Neural progenitor cell (in vitro differentiated cells): ENCODE measurements at regions not wholly inside any gene's neighbourhood (a gene's known extent, or its start where the extent isn't known, plus 50 kb on each side); places are given as distances from the start of the nearest gene placed in this dataset.

Experiments used
- DNase-seq: peaks from one replicate; pipeline ENCODE4 v3.0.0-alpha.2; 2016; ENCODE audit warnings: low spot score
- H2AFZ ChIP-seq: fragments of 200-600 bp; sonication (generic); replicated peaks from 2 replicates; pipeline ENCODE4 v1.6.1; 2016; ENCODE audit warnings: antibody characterized with exemption
- H3F3A ChIP-seq: fragments of 200-600 bp; sonication (generic); 2 replicates; pipeline ENCODE4 v1.6.1; 2016; ENCODE audit warnings: antibody characterized with exemption, low read depth
- H3K27ac ChIP-seq: fragments of 200-600 bp; sonication (generic); 2 replicates; pipeline ENCODE4 v1.5.1; 2016; ENCODE audit warnings: mild to moderate bottlenecking
- H3K27me3 ChIP-seq: fragments of 200-600 bp; sonication (generic); 2 replicates; pipeline ENCODE4 v1.6.1; 2016; ENCODE audit warnings: mild to moderate bottlenecking, moderate library complexity
- H3K36me3 ChIP-seq: fragments of 200-600 bp; sonication (generic); 2 replicates; pipeline ENCODE4 v1.5.1; 2016
- H3K4me1 ChIP-seq: fragments of 200-600 bp; sonication (generic); 2 replicates; pipeline ENCODE4 v1.6.1; 2016; ENCODE audit warnings: mixed run types
- H3K4me2 ChIP-seq: fragments of 200-600 bp; sonication (generic); 2 replicates; pipeline ENCODE4 v1.6.1; 2016
- H3K4me3 ChIP-seq: fragments of 200-600 bp; sonication (generic); 2 replicates; pipeline ENCODE4 v1.5.1; 2016
- H3K79me2 ChIP-seq: fragments of 200-600 bp; sonication (generic); 2 replicates; pipeline ENCODE4 v1.6.1; 2016; ENCODE audit warnings: low read depth
- H3K9ac ChIP-seq: fragments of 200-600 bp; sonication (generic); 2 replicates; pipeline ENCODE4 v1.6.1; 2016
- H3K9me3 ChIP-seq: fragments of 200-600 bp; sonication (generic); 2 replicates; pipeline ENCODE4 v1.5.1; 2016; ENCODE audit warnings: low read depth
- H4K20me1 ChIP-seq: fragments of 200-600 bp; sonication (generic); 2 replicates; pipeline ENCODE4 v1.6.1; 2016; ENCODE audit warnings: low read depth
- H3K27ac Mint-ChIP-seq: 3 replicates; pipeline ENCODE4 v1.8.0; 2021; ENCODE audit warnings: mixed read lengths
- H3K27me3 Mint-ChIP-seq: 2 replicates; pipeline ENCODE4 v1.8.0; 2022; ENCODE audit warnings: low read depth, mild to moderate bottlenecking, inconsistent platforms, moderate library complexity, mixed read lengths; ENCODE audit not compliant: insufficient read depth
- H3K36me3 Mint-ChIP-seq: 3 replicates; pipeline ENCODE4 v1.8.0; 2021; ENCODE audit warnings: mixed read lengths
- H3K4me1 Mint-ChIP-seq: 3 replicates; pipeline ENCODE4 v1.8.0; 2021; ENCODE audit warnings: mixed read lengths
- H3K4me3 Mint-ChIP-seq: 3 replicates; pipeline ENCODE4 v1.8.0; 2021; ENCODE audit warnings: mild to moderate bottlenecking, moderate library complexity, mixed read lengths
- H3K9me3 Mint-ChIP-seq: 3 replicates; pipeline ENCODE4 v1.8.0; 2020; ENCODE audit warnings: mixed read lengths
- CTCF ChIP-seq: fragments of 200-600 bp; sonication (generic); IDR thresholded peaks from 2 replicates; pipeline ENCODE4 v1.5.1; 2017; ENCODE audit warnings: antibody characterized with exemption, mild to moderate bottlenecking
- EZH2 ChIP-seq: fragments of 200-600 bp; sonication (generic); IDR thresholded peaks from 2 replicates; pipeline ENCODE4 v1.6.1; 2017; ENCODE audit warnings: antibody characterized with exemption, mild to moderate bottlenecking, moderate library complexity
- EZH2phosphoT487 ChIP-seq: fragments of 200-600 bp; sonication (generic); IDR thresholded peaks from 2 replicates; pipeline ENCODE4 v1.6.1; 2017; ENCODE audit warnings: antibody characterized with exemption

GRCh38 chr18:78896111-78896905, 83.3 kb upstream of the SALL3 start:
- Histone ChIP-seq H3K27me3 (no peaks in the 10 kb centered on the region), H3K4me3 (no peak overlapping the region), H3K4me2 (no peak overlapping the region), H3K79me2 (no peaks in the 10 kb centered on the region), H3K4me1 (no peaks in the 10 kb centered on the region), H3F3A (no peaks in the 10 kb centered on the region), H3K27ac (no peak overlapping the region), H3K9ac (no peak overlapping the region), H2AFZ (no peak overlapping the region), H3K36me3 (no peaks in the 10 kb centered on the region), H3K9me3 (no peaks in the 10 kb centered on the region), H4K20me1 (no peaks in the 10 kb centered on the region)
- Mint-ChIP-seq H3K27ac (no peak overlapping the region), H3K9me3 (peaks cover 23% of the 10 kb centered on the region), H3K4me1 (no peaks in the 10 kb centered on the region), H3K27me3 (peaks cover 11% of the 10 kb centered on the region), H3K4me3 (no peak overlapping the region), H3K36me3 (no peaks in the 10 kb centered on the region)
- TF ChIP-seq EZH2 (no peak), CTCF (no peak), EZH2phosphoT487 (no peak)
- DNase-seq = no peak

- Histone ChIP-seq H3K9ac (no peak overlapping the region), H3F3A (no peaks in the 10 kb centered on the region), H3K36me3 (no peaks in the 10 kb centered on the region), H3K4me2 (no peak overlapping the region), H3K27ac (no peak overlapping the region), H2AFZ (no peak overlapping the region), H3K79me2 (no peaks in the 10 kb centered on the region), H3K9me3 (no peaks in the 10 kb centered on the region), H4K20me1 (no peaks in the 10 kb centered on the region), H3K27me3 (no peaks in the 10 kb centered on the region), H3K4me3 (no peak overlapping the region), H3K4me1 (no peaks in the 10 kb centered on the region)
- Mint-ChIP-seq H3K27me3 (peaks cover 11% of the 10 kb centered on the region), H3K36me3 (no peaks in the 10 kb centered on the region), H3K27ac (no peak overlapping the region), H3K4me1 (no peaks in the 10 kb centered on the region), H3K4me3 (no peak overlapping the region), H3K9me3 (peaks cover 21% of the 10 kb centered on the region)
- no peak for DNase-seq
- no peak for TF ChIP-seq EZH2phosphoT487
- no peak for TF ChIP-seq EZH2
- TF ChIP-seq CTCF = no peak
Observed at GRCh38 chr18:78898066-78898465, 81.6 kb upstream of the SALL3 start.

- Histone ChIP-seq H3K9me3 (no peaks in the 10 kb centered on the region), H2AFZ (no peak overlapping the region), H3K79me2 (no peaks in the 10 kb centered on the region), H3K4me2 (no peak overlapping the region), H3F3A (no peaks in the 10 kb centered on the region), H3K4me1 (no peaks in the 10 kb centered on the region), H3K4me3 (no peak overlapping the region), H3K36me3 (no peaks in the 10 kb centered on the region), H4K20me1 (no peaks in the 10 kb centered on the region), H3K27ac (no peak overlapping the region), H3K27me3 (no peaks in the 10 kb centered on the region), H3K9ac (no peak overlapping the region)
- Mint-ChIP-seq H3K27me3 (peaks cover 11% of the 10 kb centered on the region), H3K4me3 (no peak overlapping the region), H3K9me3 (peaks cover 21% of the 10 kb centered on the region), H3K27ac (no peak overlapping the region), H3K36me3 (no peaks in the 10 kb centered on the region), H3K4me1 (no peaks in the 10 kb centered on the region)
- no peak for DNase-seq
- no peak for TF ChIP-seq CTCF
- no peak for TF ChIP-seq EZH2
- TF ChIP-seq EZH2phosphoT487 = no peak
Observed at GRCh38 chr18:78898635-78899034, 81.0 kb upstream of the SALL3 start.
